ENCODE measurements at regions not wholly inside any gene's neighbourhood (a gene's known extent, or its start where the extent isn't known, plus 50 kb on each side); places are given as distances from the start of the nearest gene placed in this dataset.

GRCh38 chr21:32216293-32216692, 62.6 kb downstream of the MIS18A start:
- DNase-seq, result no peak
- Mint-ChIP-seq H3K4me1 (peaks cover 9% of the 10 kb centered on the region), H3K36me3 (ENCODE audit: low read depth) (peaks cover 19% of the 10 kb centered on the region), H3K27me3 (ENCODE audit: low read depth, poor library complexity) (peaks cover 5% of the 10 kb centered on the region), H3K4me3 (no peak overlapping the region), H3K27ac (no peak overlapping the region), H3K9me3 (peaks cover 49% of the 10 kb centered on the region)
- no peak for TF ChIP-seq CTCF (IDR thresholded peaks at IDR 0.05)

GRCh38 chr21:32215306-32215685, 63.6 kb downstream of the MIS18A start:
- Mint-ChIP-seq H3K9me3 (peaks cover 39% of the 10 kb centered on the region), H3K36me3 (ENCODE audit: low read depth) (peaks cover 11% of the 10 kb centered on the region), H3K27me3 (ENCODE audit: low read depth, poor library complexity) (peaks cover 6% of the 10 kb centered on the region), H3K4me1 (peaks cover 9% of the 10 kb centered on the region), H3K27ac (peak overlapping the region; percentile 47), H3K4me3 (no peak overlapping the region)
- no peak for DNase-seq
- TF ChIP-seq CTCF (IDR thresholded peaks at IDR 0.05), result no peak

- TF ChIP-seq CTCF (IDR thresholded peaks at IDR 0.05), result no peak
- Mint-ChIP-seq H3K36me3 (ENCODE audit: low read depth) (peaks cover 11% of the 10 kb centered on the region), H3K4me3 (no peak overlapping the region), H3K27me3 (ENCODE audit: low read depth, poor library complexity) (peaks cover 6% of the 10 kb centered on the region), H3K27ac (peak overlapping the region; percentile 47), H3K4me1 (peaks cover 9% of the 10 kb centered on the region), H3K9me3 (peaks cover 36% of the 10 kb centered on the region)
- DNase-seq, result no peak
Measured at GRCh38 chr21:32214654-32215305, 64.1 kb downstream of the MIS18A start.

GRCh38 chr21:32212116-32212515, 66.7 kb downstream of the MIS18A start:
- H3K4me3 Mint-ChIP-seq, result no peak overlapping the region
- DNase-seq, result no peak

GRCh38 chr21:32211306-32211705, 67.5 kb downstream of the MIS18A start:
- no peaks in the 10 kb centered on the region for H3K36me3 Mint-ChIP-seq (ENCODE audit: low read depth)
- TF ChIP-seq CTCF (IDR thresholded peaks at IDR 0.05), result no peak
- H3K27me3 Mint-ChIP-seq (ENCODE audit: low read depth, poor library complexity), result peaks cover 15% of the 10 kb centered on the region
- H3K9me3 Mint-ChIP-seq, result peaks cover 16% of the 10 kb centered on the region
- H3K4me1 Mint-ChIP-seq, result peaks cover 15% of the 10 kb centered on the region
- DNase-seq, result no peak
- H3K27ac Mint-ChIP-seq, result no peak overlapping the region
- no peak overlapping the region for H3K4me3 Mint-ChIP-seq

More at GRCh38 chr21:32212116-32212515, 66.7 kb downstream of the MIS18A start:
- Mint-ChIP-seq H3K9me3 (peaks cover 24% of the 10 kb centered on the region), H3K27ac (no peak overlapping the region), H3K27me3 (ENCODE audit: low read depth, poor library complexity) (peaks cover 13% of the 10 kb centered on the region), H3K36me3 (ENCODE audit: low read depth) (peaks cover 6% of the 10 kb centered on the region), H3K4me1 (peaks cover 9% of the 10 kb centered on the region)
- no peak for TF ChIP-seq CTCF (IDR thresholded peaks at IDR 0.05)

- no peaks in the 10 kb centered on the region for H3K36me3 Mint-ChIP-seq (ENCODE audit: low read depth)
Measured at GRCh38 chr21:32209580-32209979, 69.3 kb downstream of the MIS18A start.

More at GRCh38 chr21:32209580-32209979, 69.3 kb downstream of the MIS18A start:
- Mint-ChIP-seq H3K9me3 (peaks cover 15% of the 10 kb centered on the region), H3K27ac (no peak overlapping the region), H3K4me3 (no peak overlapping the region), H3K27me3 (ENCODE audit: low read depth, poor library complexity) (peaks cover 15% of the 10 kb centered on the region), H3K4me1 (peaks cover 9% of the 10 kb centered on the region)
- no peak for DNase-seq
- TF ChIP-seq CTCF (IDR thresholded peaks at IDR 0.05), result no peak

Measured in nephron progenitor cell (in vitro differentiated cells).